ENCODE measurements at regions not wholly inside any gene's neighbourhood (a gene's known extent, or its start where the extent isn't known, plus 50 kb on each side); places are given as distances from the start of the nearest gene placed in this dataset.

GRCh38 chr9:105114964-105115728 lies 129.3 kb upstream of the SLC44A1 start:
- DNase-seq (ENCODE audit: extremely low read depth in 1 of 4, low spot score in 3 of 4) (peak in 1 of 4 experiments; percentile 9), FAIRE-seq (no peak), ATAC-seq (no peak)
- ChIA-PET CTCF (ENCODE audit: low intra/inter-chr PET ratio) (no interaction called here), POLR2A (interaction anchor here (0.6 kb wide), 1 partner anchor 597 kb away, joined by 3 read pairs; no protein-coding TSS in a partner anchor)
- Histone ChIP-seq H3K9me3 (replicated peaks; ENCODE audit: control insufficient read depth, insufficient read depth, low read depth, low read length) (no peaks in the 10 kb centered on the region), H3K4me1 (replicated peaks in 1 of 2; ENCODE audit: control insufficient read depth in 2 of 2, insufficient read depth in 2 of 2, low read length in 2 of 2) (no peaks in the 10 kb centered on the region), H3K4me3 (no peak overlapping the region), H3K9me1 (ENCODE audit: control insufficient read depth, insufficient read depth, low read length) (no peaks in the 10 kb centered on the region), H3K79me2 (ENCODE audit: control insufficient read depth, insufficient read depth, low read length) (no peaks in the 10 kb centered on the region), H2AFZ (ENCODE audit: low read depth, low read length) (no peak overlapping the region), H3K27ac (ENCODE audit: extremely low read depth, low read depth, low read length) (no peak overlapping the region), H4K20me1 (replicated peaks; ENCODE audit: control insufficient read depth, insufficient read depth, low read length) (no peaks in the 10 kb centered on the region), H3K4me2 (ENCODE audit: insufficient read depth, low read length) (no peak overlapping the region), H3K27me3 (ENCODE audit: control insufficient read depth in 2 of 2, insufficient read depth in 2 of 2, low read length in 2 of 2) (peaks cover 0 to 7% of the 10 kb centered on the region in 2 experiments; a peak in 2 of 5 replicates), H3K9ac (ENCODE audit: insufficient read depth in 1 of 2, low read depth in 2 of 2, low read length in 2 of 2) (no peak overlapping the region), H3K36me3 (ENCODE audit: control insufficient read depth, insufficient read depth, low read length) (no peaks in the 10 kb centered on the region)
- 2% methylated on average over 11 of the region's 11 CpGs for WGBS (ENCODE audit: insufficient coverage, low coverage, missing lambda C conversion rate)
- intact Hi-C loops (cut with micrococcal nuclease) = no loop called here
- TF ChIP-seq, protein P1, sequence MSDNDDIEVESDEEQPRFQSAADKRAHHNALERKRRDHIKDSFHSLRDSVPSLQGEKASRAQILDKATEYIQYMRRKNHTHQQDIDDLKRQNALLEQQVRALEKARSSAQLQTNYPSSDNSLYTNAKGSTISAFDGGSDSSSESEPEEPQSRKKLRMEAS (CRISPR knock-in tag; IDR thresholded peaks at IDR 0.05) = 0 out of 2 replicates have a peak, but pooled peaks have one; percentile 26
- TF ChIP-seq BHLHE40 (IDR thresholded peaks at IDR 0.05; ENCODE audit: low read length) (0 out of 2 replicates have a peak, but pooled peaks have one; percentile 10), RBM34 (IDR thresholded peaks at IDR 0.05; ENCODE audit: borderline replicate concordance, insufficient read depth, low read length) (no peak), GABPA (tag; conservative IDR thresholded peaks at IDR 0.05; ENCODE audit: low read depth) (0 out of 2 replicates have a peak, but pooled peaks have one; percentile 40), NBN (IDR thresholded peaks at IDR 0.05; ENCODE audit: low read depth) (no peak), ZNF561 (CRISPR knock-in tag; conservative IDR thresholded peaks at IDR 0.05) (no peak), DNMT1 (IDR thresholded peaks at IDR 0.05) (no peak), NFATC3 (IDR thresholded peaks at IDR 0.05) (no peak), PTRF (tag; IDR thresholded peaks at IDR 0.05) (no peak), SPI1 (IDR thresholded peaks at IDR 0.05; ENCODE audit: borderline replicate concordance, low read depth, low read length) (peak; percentile 60; the same call in 1 of the 2 replicates)
- in situ Hi-C loops (cut with MboI) = no loop called here
- no TSS peak for BruUV-seq (replicated peaks)

Measured in K562 (cell line).